Panc1 (cell line): ENCODE measurements at regions not wholly inside any gene's neighbourhood (a gene's known extent, or its start where the extent isn't known, plus 50 kb on each side); places are given as distances from the start of the nearest gene placed in this dataset.
A peak's percentile ranks its signal among the peaks of the same experiment; 100 is the strongest.

Experiments used
- ATAC-seq: fragments of 200-7000 bp; cut with Tn5 transposase; 2 replicates; pipeline ENCODE4 v1.9.1; 2020; ENCODE audit warnings: mild to moderate bottlenecking, moderate library complexity
- BruUV-seq: library from RNA; stranded (reverse); fragments of 400-500 nt; replicated peaks from 2 replicates; lab custom pipeline; 2021; lab: Mats Ljungman, UMichigan
- CTCF ChIA-PET: fragments of 300-600 bp; sonication (Branson Sonifier 250); formaldehyde crosslinking; loops from one replicate; lab custom pipeline; 2022; ENCODE audit warnings: antibody characterized with exemption; lab: Charles Lee
- POLR2A ChIA-PET: fragments of 300-600 bp; sonication (Branson Sonifier 250); formaldehyde crosslinking; loops from one replicate; lab custom pipeline; 2022; ENCODE audit warnings: antibody characterized with exemption; lab: Charles Lee
- DNase-seq: peaks from one replicate; pipeline ENCODE4 v3.0.0-alpha.2; 2010; ENCODE audit warnings: low read depth, low spot score
- H3K27ac ChIP-seq: 2 replicates; pipeline ENCODE4 v1.5.1; 2011; ENCODE audit warnings: mild to moderate bottlenecking, low read length, inconsistent platforms
- H3K27me3 ChIP-seq: fragments of 200-500 bp; sonication (Bioruptor generic); 2 replicates; pipeline ENCODE4 v1.6.0; 2014; ENCODE audit warnings: low read length, inconsistent platforms; ENCODE audit not compliant: control insufficient read depth, insufficient read depth
- H3K36me3 ChIP-seq: fragments of 200-500 bp; sonication (Bioruptor generic); 2 replicates; pipeline ENCODE4 v1.5.1; 2014; ENCODE audit warnings: inconsistent platforms, mild to moderate bottlenecking, low read length, moderate library complexity; ENCODE audit not compliant: control insufficient read depth, insufficient read depth
- H3K4me1 ChIP-seq: 2 replicates; pipeline ENCODE4 v1.5.1; 2011; ENCODE audit warnings: inconsistent platforms, mild to moderate bottlenecking, low read length, moderate library complexity; ENCODE audit not compliant: control insufficient read depth, insufficient read depth
- H3K4me3 ChIP-seq, 2 experiments: 2 replicates each; pipeline ENCODE4 v1.5.1; 2011 to 2012; ENCODE audit warnings: low read depth in 2 of 2, low read length in 2 of 2, mild to moderate bottlenecking in 2 of 2, inconsistent platforms in 1 of 2, moderate library complexity in 1 of 2
- H3K9me3 ChIP-seq: fragments of 200-500 bp; sonication (Bioruptor generic); 2 replicates; pipeline ENCODE4 v1.5.1; 2014; ENCODE audit warnings: low read depth, mild to moderate bottlenecking, inconsistent platforms, low read length, moderate library complexity; ENCODE audit not compliant: control insufficient read depth, insufficient read depth
- CTCF ChIP-seq: fragments of 450-650 bp; IDR thresholded peaks from 2 replicates; pipeline ENCODE4 v1.5.1; 2017; ENCODE audit warnings: mild to moderate bottlenecking
- POLR2AphosphoS5 ChIP-seq: IDR thresholded peaks from 2 replicates; pipeline ENCODE4 v1.6.1; 2012; ENCODE audit warnings: mild to moderate bottlenecking, low read depth, low read length, moderate library complexity
- REST ChIP-seq, 2 experiments: IDR thresholded peaks; 2 replicates each; pipeline ENCODE4 v1.6.1; 2011 to 2012; ENCODE audit warnings: low read depth in 2 of 2, control low read depth in 1 of 2, low read length in 1 of 2, mild to moderate bottlenecking in 1 of 2, moderate library complexity in 1 of 2; ENCODE audit not compliant: insufficient read depth in 1 of 2
- SIN3A ChIP-seq: IDR thresholded peaks from 2 replicates; pipeline ENCODE4 v1.6.1; 2012; ENCODE audit warnings: low read depth, mild to moderate bottlenecking, low read length, moderate library complexity, borderline replicate concordance; ENCODE audit not compliant: insufficient read depth
- TCF7L2 ChIP-seq: IDR thresholded peaks from 2 replicates; pipeline ENCODE4 v1.6.1; 2011; ENCODE audit warnings: mild to moderate bottlenecking, low read depth, low read length, inconsistent platforms
- in situ Hi-C: cut with HindIII; loops from 2 replicates; pipeline ENCODE4 v1.10.0; 2016; ENCODE audit warnings: low sequenced_read_pairs, low pct_unique_long_range_greater_than_20kb
- intact Hi-C: fragments of 100-400 bp; cut with micrococcal nuclease; formaldehyde crosslinking; loops from one replicate; pipeline ENCODE4 v1.10.0; 2022; ENCODE audit not compliant: unreplicated experiment

GRCh38 chr13:85503797-85504196 lies 295.4 kb downstream of the SLITRK6 start:
- ATAC-seq (peak; percentile 56), DNase-seq (no peak)
- no peaks in the 10 kb centered on the region for H3K27me3 ChIP-seq
- intact Hi-C loops, result loop anchor here (10.0 kb wide), 1 partner anchor 301 kb away; no protein-coding TSS in a partner anchor
- H3K9me3 ChIP-seq, result no peaks in the 10 kb centered on the region
- ChIA-PET CTCF (no interaction called here), POLR2A (no interaction called here)
- H3K27ac ChIP-seq, result no peak overlapping the region
- TF ChIP-seq TCF7L2 (no peak), POLR2AphosphoS5 (no peak), SIN3A (no peak), REST (IDR thresholded peaks at IDR 0.05; ENCODE audit: insufficient read depth in 1 of 2, low read depth in 2 of 2, low read length in 1 of 2) (no peak), CTCF (no peak)
- no peak overlapping the region for H3K4me3 ChIP-seq
- in situ Hi-C loops, result no loop called here
- no peaks in the 10 kb centered on the region for H3K4me1 ChIP-seq
- H3K36me3 ChIP-seq, result no peaks in the 10 kb centered on the region
- no TSS peak for BruUV-seq

DNA sequence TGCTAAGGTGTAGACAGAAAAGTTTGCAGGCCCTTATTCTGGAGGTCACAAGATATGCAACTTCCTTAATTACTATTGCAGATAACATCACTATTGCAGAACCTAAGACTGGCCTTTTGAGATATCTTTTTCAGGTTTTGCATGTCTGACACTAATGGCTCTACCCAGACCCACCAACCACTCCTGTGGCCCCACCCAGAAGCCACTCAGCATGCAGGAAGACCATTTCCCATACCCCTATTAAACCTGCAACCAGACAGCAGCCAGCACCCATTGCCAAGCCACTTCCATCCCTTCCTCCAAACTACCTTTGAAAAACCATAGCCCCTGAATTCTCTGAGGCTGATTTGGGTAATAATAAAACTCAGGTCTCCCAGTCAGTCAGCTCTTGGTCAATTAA lies 297.6 kb downstream of the SLITRK6 start:
- CTCF ChIA-PET, result no interaction called here
- Histone ChIP-seq H3K27ac (no peak overlapping the region), H3K36me3 (no peaks in the 10 kb centered on the region), H3K4me1 (no peaks in the 10 kb centered on the region), H3K27me3 (no peaks in the 10 kb centered on the region), H3K4me3 (no peak overlapping the region), H3K9me3 (no peaks in the 10 kb centered on the region)
- TF ChIP-seq REST (IDR thresholded peaks at IDR 0.05; ENCODE audit: insufficient read depth in 1 of 2, low read depth in 2 of 2, low read length in 1 of 2), result no peak
- no peak for TF ChIP-seq TCF7L2
- TF ChIP-seq SIN3A, result no peak
- TF ChIP-seq CTCF, result no peak
- no peak for TF ChIP-seq POLR2AphosphoS5
- no TSS peak for BruUV-seq
- POLR2A ChIA-PET, result no interaction called here
- intact Hi-C loops (loop anchor here (10.0 kb wide), 1 partner anchor 303 kb away; no protein-coding TSS in a partner anchor), in situ Hi-C loops (no loop called here)
- ATAC-seq (no peak), DNase-seq (no peak)
